Loucy (cell line): ENCODE measurements at regions not wholly inside any gene's neighbourhood (a gene's known extent, or its start where the extent isn't known, plus 50 kb on each side); places are given as distances from the start of the nearest gene placed in this dataset.

ENCODE experiments used
- H2AFZ ChIP-seq: fragments of 200-600 bp; sonication (generic); 2 replicates; pipeline ENCODE4 v1.6.0; 2016; ENCODE audit warnings: antibody characterized with exemption, mild to moderate bottlenecking, low read length, moderate library complexity
- H3F3A ChIP-seq: fragments of 200-600 bp; 2 replicates; pipeline ENCODE4 v1.6.0; 2016; ENCODE audit warnings: antibody characterized with exemption, low read depth, mild to moderate bottlenecking
- H3K27me3 ChIP-seq: fragments of 200-600 bp; sonication (generic); 2 replicates; pipeline ENCODE4 v1.6.1; 2014; ENCODE audit warnings: low read length, mild to moderate bottlenecking; ENCODE audit not compliant: insufficient read depth, poor library complexity, severe bottlenecking
- H3K36me3 ChIP-seq: fragments of 200-600 bp; sonication (generic); 2 replicates; pipeline ENCODE4 v1.6.1; 2016; ENCODE audit warnings: low read length; ENCODE audit not compliant: insufficient read depth
- H3K4me1 ChIP-seq: fragments of 200-600 bp; sonication (generic); 2 replicates; pipeline ENCODE4 v1.5.1; 2014; ENCODE audit warnings: low read length, mild to moderate bottlenecking; ENCODE audit not compliant: insufficient read depth, poor library complexity, severe bottlenecking
- H3K4me2 ChIP-seq: fragments of 200-600 bp; sonication (generic); 2 replicates; pipeline ENCODE4 v1.6.0; 2014; ENCODE audit warnings: antibody characterized with exemption, low read length, low read depth, mild to moderate bottlenecking; ENCODE audit not compliant: poor library complexity, severe bottlenecking
- H3K4me3 ChIP-seq: fragments of 200-600 bp; sonication (generic); 2 replicates; pipeline ENCODE4 v1.5.1; 2014; ENCODE audit warnings: low read length, mild to moderate bottlenecking, mixed read lengths; ENCODE audit not compliant: poor library complexity, severe bottlenecking
- H3K79me2 ChIP-seq: fragments of 200-600 bp; sonication (generic); 2 replicates; pipeline ENCODE4 v1.6.1; 2014; ENCODE audit warnings: low read length; ENCODE audit not compliant: insufficient read depth
- H3K9ac ChIP-seq: fragments of 200-600 bp; sonication (generic); 2 replicates; pipeline ENCODE4 v1.6.0; 2014; ENCODE audit warnings: mild to moderate bottlenecking, low read depth, low read length, moderate library complexity; ENCODE audit not compliant: poor library complexity, severe bottlenecking
- H3K9me2 ChIP-seq: fragments of 200-600 bp; sonication (generic); replicated peaks from 2 replicates; pipeline ENCODE4 v1.6.1; 2016; ENCODE audit warnings: low read depth, low read length, mixed read lengths
- H3K9me3 ChIP-seq: fragments of 200-600 bp; sonication (generic); 2 replicates; pipeline ENCODE4 v1.6.1; 2014; ENCODE audit warnings: mild to moderate bottlenecking, antibody characterized with exemption, low read length, low read depth; ENCODE audit not compliant: insufficient read depth
- H4K20me1 ChIP-seq: fragments of 200-600 bp; sonication (generic); 2 replicates; pipeline ENCODE4 v1.6.0; 2014; ENCODE audit warnings: antibody characterized with exemption, low read length, mild to moderate bottlenecking; ENCODE audit not compliant: insufficient read depth, poor library complexity, severe bottlenecking
- EZH2phosphoT487 ChIP-seq: fragments of 200-600 bp; IDR thresholded peaks from 2 replicates; pipeline ENCODE4 v1.6.1; 2018; ENCODE audit warnings: antibody characterized with exemption, mild to moderate bottlenecking, moderate library complexity, borderline replicate concordance
- TF ChIP-seq, protein P1 (sequence below): fragments of 200-600 bp; sonication (generic); conservative IDR thresholded peaks from 2 replicates; pipeline ENCODE4 v1.5.1; 2014; ENCODE audit warnings: mild to moderate bottlenecking, antibody characterized with exemption, low read length

DNA sequence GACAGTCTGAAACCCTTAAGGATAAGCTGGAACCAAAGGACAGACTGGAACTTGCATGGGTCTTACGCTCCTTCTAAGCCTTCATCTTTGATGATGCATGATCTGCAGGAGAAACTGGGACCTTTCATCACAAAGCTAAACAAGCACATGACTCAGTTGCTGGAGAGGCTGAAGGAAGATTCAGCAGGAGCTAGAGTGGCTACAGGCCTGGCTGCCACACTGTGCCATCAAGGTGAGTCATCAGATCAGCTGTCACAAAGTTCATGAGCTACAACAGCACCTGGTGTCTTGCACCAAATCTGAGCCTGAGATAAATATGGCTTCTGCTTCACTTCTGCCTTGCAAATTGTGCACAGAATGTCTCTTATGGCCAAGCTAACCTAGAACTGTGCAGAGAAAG lies 95.5 kb upstream of the MARK1 start:
- no peak overlapping the region for H3K4me2 ChIP-seq
- no peaks in the 10 kb centered on the region for H3K79me2 ChIP-seq
- H3K27me3 ChIP-seq: no peaks in the 10 kb centered on the region
- H3K9me2 ChIP-seq: no peaks in the 10 kb centered on the region
- H3K4me3 ChIP-seq: no peak overlapping the region
- TF ChIP-seq EZH2phosphoT487: no peak
- TF ChIP-seq, protein P1, sequence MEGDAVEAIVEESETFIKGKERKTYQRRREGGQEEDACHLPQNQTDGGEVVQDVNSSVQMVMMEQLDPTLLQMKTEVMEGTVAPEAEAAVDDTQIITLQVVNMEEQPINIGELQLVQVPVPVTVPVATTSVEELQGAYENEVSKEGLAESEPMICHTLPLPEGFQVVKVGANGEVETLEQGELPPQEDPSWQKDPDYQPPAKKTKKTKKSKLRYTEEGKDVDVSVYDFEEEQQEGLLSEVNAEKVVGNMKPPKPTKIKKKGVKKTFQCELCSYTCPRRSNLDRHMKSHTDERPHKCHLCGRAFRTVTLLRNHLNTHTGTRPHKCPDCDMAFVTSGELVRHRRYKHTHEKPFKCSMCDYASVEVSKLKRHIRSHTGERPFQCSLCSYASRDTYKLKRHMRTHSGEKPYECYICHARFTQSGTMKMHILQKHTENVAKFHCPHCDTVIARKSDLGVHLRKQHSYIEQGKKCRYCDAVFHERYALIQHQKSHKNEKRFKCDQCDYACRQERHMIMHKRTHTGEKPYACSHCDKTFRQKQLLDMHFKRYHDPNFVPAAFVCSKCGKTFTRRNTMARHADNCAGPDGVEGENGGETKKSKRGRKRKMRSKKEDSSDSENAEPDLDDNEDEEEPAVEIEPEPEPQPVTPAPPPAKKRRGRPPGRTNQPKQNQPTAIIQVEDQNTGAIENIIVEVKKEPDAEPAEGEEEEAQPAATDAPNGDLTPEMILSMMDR: no peak
- no peak overlapping the region for H2AFZ ChIP-seq
- no peaks in the 10 kb centered on the region for H3K36me3 ChIP-seq
- no peak overlapping the region for H3K9ac ChIP-seq
- H4K20me1 ChIP-seq: no peaks in the 10 kb centered on the region
- H3K4me1 ChIP-seq: no peaks in the 10 kb centered on the region
- H3F3A ChIP-seq: no peaks in the 10 kb centered on the region
- no peaks in the 10 kb centered on the region for H3K9me3 ChIP-seq

DNA sequence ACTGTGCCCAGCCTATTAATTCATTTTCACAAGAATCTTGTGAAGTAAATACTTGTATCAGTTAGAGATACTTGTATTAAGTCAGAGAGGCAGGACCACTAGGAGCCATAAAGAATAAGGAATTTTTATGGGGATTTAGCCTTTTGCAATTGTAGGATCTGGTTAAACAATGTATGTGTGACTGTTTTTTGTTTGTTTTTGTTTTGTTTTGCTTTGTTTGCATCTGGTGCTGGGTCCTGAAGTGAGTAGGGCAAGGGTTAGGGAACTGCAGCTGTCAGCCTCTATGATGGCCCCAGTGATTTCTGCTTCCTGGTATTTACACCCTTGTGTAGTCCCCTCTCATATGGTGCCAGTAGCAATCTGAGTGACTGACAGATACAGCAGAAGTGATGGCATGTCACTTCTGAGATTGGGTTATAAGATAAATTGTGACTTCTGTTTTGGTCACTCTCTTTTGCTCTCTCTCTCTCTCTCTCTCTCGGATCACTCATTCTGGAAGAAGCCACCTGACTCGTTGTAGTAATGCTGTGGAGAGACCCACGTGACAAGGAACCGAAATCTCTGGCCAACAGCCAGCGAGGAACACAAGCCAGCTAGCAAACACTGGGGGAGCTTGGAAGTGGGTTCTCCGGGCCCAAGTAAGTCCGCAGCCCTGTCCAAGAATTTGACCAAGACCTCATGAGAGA lies 96.2 kb upstream of the MARK1 start:
- H3K9me3 ChIP-seq: no peaks in the 10 kb centered on the region
- H2AFZ ChIP-seq: no peak overlapping the region
- H3K4me1 ChIP-seq: no peaks in the 10 kb centered on the region
- H3K27me3 ChIP-seq: no peaks in the 10 kb centered on the region
- no peaks in the 10 kb centered on the region for H3F3A ChIP-seq
- no peaks in the 10 kb centered on the region for H4K20me1 ChIP-seq
- H3K36me3 ChIP-seq: no peaks in the 10 kb centered on the region
- no peaks in the 10 kb centered on the region for H3K79me2 ChIP-seq
- H3K4me2 ChIP-seq: no peak overlapping the region
- H3K9me2 ChIP-seq: no peaks in the 10 kb centered on the region
- no peak for TF ChIP-seq EZH2phosphoT487
- H3K9ac ChIP-seq: no peak overlapping the region
- H3K4me3 ChIP-seq: no peak overlapping the region

DNA sequence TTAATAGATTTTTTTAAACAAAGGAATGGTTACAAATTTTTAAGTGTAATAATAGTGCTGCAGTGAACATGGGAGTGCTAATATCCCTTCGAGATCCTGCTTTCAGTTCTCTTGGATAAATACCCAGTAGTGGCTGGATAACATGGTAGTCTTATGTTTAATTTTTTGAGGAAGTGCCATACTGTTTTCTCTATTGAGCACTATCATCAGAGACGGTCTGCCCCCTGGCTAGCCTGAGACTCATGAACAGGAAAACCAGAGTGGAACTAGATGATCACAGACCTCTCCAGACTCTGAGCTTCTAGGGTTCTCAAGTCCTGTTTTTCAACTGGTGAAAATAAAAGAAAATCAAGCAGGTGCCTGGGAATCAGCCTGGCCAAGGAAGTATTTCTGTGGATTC lies 97.3 kb upstream of the MARK1 start:
- no peak for TF ChIP-seq EZH2phosphoT487
- TF ChIP-seq, protein P1: no peak
- Histone ChIP-seq H3K36me3 (no peaks in the 10 kb centered on the region), H3F3A (no peaks in the 10 kb centered on the region), H3K9me2 (no peaks in the 10 kb centered on the region), H3K9me3 (no peaks in the 10 kb centered on the region), H3K4me3 (no peak overlapping the region), H4K20me1 (no peaks in the 10 kb centered on the region), H3K4me1 (no peaks in the 10 kb centered on the region), H3K79me2 (no peaks in the 10 kb centered on the region), H3K9ac (no peak overlapping the region), H3K27me3 (no peaks in the 10 kb centered on the region), H3K4me2 (no peak overlapping the region), H2AFZ (no peak overlapping the region)

DNA sequence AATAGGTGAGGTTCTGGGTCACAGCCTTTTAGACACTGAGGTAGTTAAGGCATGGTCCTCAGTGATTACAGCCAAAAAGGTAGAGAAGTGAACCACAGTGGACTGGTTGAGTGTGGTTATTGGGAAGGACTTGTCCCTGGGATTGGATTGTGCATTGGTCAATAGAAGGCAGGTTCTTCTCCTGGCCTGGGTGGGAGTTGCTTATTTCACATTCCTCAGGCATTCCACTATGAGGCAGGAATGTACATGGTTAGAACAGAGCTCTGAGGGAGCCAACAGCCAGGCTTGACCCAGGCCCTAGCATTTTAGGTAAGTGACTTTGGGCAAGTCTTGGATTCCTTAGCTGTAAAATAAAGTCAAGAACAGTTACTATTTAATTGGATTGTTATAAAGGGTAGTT lies 97.9 kb upstream of the MARK1 start:
- no peak overlapping the region for H2AFZ ChIP-seq

More for the DNA sequence above, 97.9 kb upstream of the MARK1 start:
- Histone ChIP-seq H4K20me1 (no peaks in the 10 kb centered on the region), H3K9me3 (no peaks in the 10 kb centered on the region), H3K4me1 (no peaks in the 10 kb centered on the region), H3K9ac (no peak overlapping the region), H3K9me2 (no peaks in the 10 kb centered on the region), H3K27me3 (no peaks in the 10 kb centered on the region), H3F3A (no peaks in the 10 kb centered on the region), H3K79me2 (no peaks in the 10 kb centered on the region), H3K36me3 (no peaks in the 10 kb centered on the region), H3K4me3 (no peak overlapping the region), H3K4me2 (no peak overlapping the region)
- TF ChIP-seq EZH2phosphoT487: no peak
- TF ChIP-seq, protein P1: no peak
